ENCODE measurements at regions not wholly inside any gene's neighbourhood (a gene's known extent, or its start where the extent isn't known, plus 50 kb on each side); places are given as distances from the start of the nearest gene placed in this dataset.

GRCh38 chr13:75174481-75174880 is 307.5 kb downstream of the TBC1D4 start:
- Histone ChIP-seq H3K4me2 (ENCODE audit: low read length) (no peak overlapping the region), H3K27me3 (ENCODE audit: control insufficient read depth, low read length) (peaks cover 5% of the 10 kb centered on the region; the same call in 1 of the 2 replicates), H3K4me3 (ENCODE audit: low read length) (no peak overlapping the region), H3K9me3 (ENCODE audit: control insufficient read depth, insufficient read depth, low read length) (no peaks in the 10 kb centered on the region; the same call in 1 of the 2 replicates), H4K20me1 (ENCODE audit: control insufficient read depth, insufficient read depth, low read depth, low read length) (no peaks in the 10 kb centered on the region), H3K9me2 (replicated peaks; ENCODE audit: control insufficient read depth, low read length) (no peaks in the 10 kb centered on the region), H3K4me1 (ENCODE audit: control insufficient read depth, low read length) (no peaks in the 10 kb centered on the region), H3K79me2 (ENCODE audit: control insufficient read depth, low read length) (no peaks in the 10 kb centered on the region), H3K36me3 (ENCODE audit: control insufficient read depth, low read length) (no peaks in the 10 kb centered on the region), H3F3A (ENCODE audit: control insufficient read depth, insufficient read depth) (no peaks in the 10 kb centered on the region), H3K27ac (ENCODE audit: low read depth, low read length) (no peak overlapping the region)
- TF ChIP-seq EZH2phosphoT487 (IDR thresholded peaks at IDR 0.05; ENCODE audit: borderline replicate concordance, low read length) = no peak
- no peak for TF ChIP-seq CTCF (IDR thresholded peaks at IDR 0.05; ENCODE audit: low read depth, low read length, poor library complexity, severe bottlenecking)

GRCh38 chr13:75173457-75174356 is 308.3 kb downstream of the TBC1D4 start:
- no peaks in the 10 kb centered on the region for H3F3A ChIP-seq (ENCODE audit: control insufficient read depth, insufficient read depth)
- H3K4me2 ChIP-seq (ENCODE audit: low read length) = no peak overlapping the region
- H3K27ac ChIP-seq (ENCODE audit: low read depth, low read length) = no peak overlapping the region
- H3K27me3 ChIP-seq (ENCODE audit: control insufficient read depth, low read length) = peaks cover 5% of the 10 kb centered on the region; the same call in 1 of the 2 replicates
- H3K9me2 ChIP-seq (replicated peaks; ENCODE audit: control insufficient read depth, low read length) = no peaks in the 10 kb centered on the region
- TF ChIP-seq CTCF (IDR thresholded peaks at IDR 0.05; ENCODE audit: low read depth, low read length, poor library complexity, severe bottlenecking) = no peak
- no peak for TF ChIP-seq EZH2phosphoT487 (IDR thresholded peaks at IDR 0.05; ENCODE audit: borderline replicate concordance, low read length)
- H3K9me3 ChIP-seq (ENCODE audit: control insufficient read depth, insufficient read depth, low read length) = no peaks in the 10 kb centered on the region; the same call in 1 of the 2 replicates
- H3K4me1 ChIP-seq (ENCODE audit: control insufficient read depth, low read length) = no peaks in the 10 kb centered on the region
- no peak overlapping the region for H3K4me3 ChIP-seq (ENCODE audit: low read length)
- H4K20me1 ChIP-seq (ENCODE audit: control insufficient read depth, insufficient read depth, low read depth, low read length) = no peaks in the 10 kb centered on the region
- H3K36me3 ChIP-seq (ENCODE audit: control insufficient read depth, low read length) = no peaks in the 10 kb centered on the region
- no peaks in the 10 kb centered on the region for H3K79me2 ChIP-seq (ENCODE audit: control insufficient read depth, low read length)

DNA sequence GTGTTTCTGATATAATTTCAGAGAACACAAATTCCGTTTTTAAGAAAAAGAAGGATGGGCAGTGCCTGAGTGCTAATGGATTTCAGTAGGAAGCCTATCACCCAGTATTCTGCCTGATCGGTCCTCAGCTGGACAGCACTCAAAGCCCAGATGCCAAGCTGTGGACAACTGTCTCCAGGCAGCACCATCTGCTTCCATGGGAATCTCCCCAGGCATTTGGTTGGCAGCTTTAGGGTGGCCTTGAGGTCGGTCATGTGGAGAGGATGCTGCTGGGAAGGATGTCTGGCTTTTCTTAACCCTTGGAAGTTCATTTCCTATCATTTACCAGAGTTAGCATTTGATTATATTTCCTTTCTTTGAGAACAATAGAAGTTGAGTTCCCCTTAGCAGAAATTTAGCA is 311.7 kb downstream of the TBC1D4 start:
- H3K4me3 ChIP-seq (ENCODE audit: low read length) = no peak overlapping the region
- no peak overlapping the region for H3K4me2 ChIP-seq (ENCODE audit: low read length)
- peaks cover 5% of the 10 kb centered on the region; the same call in 1 of the 2 replicates for H3K27me3 ChIP-seq (ENCODE audit: control insufficient read depth, low read length)
- H3K4me1 ChIP-seq (ENCODE audit: control insufficient read depth, low read length) = no peaks in the 10 kb centered on the region
- no peaks in the 10 kb centered on the region for H3K36me3 ChIP-seq (ENCODE audit: control insufficient read depth, low read length)
- no peaks in the 10 kb centered on the region for H3K9me3 ChIP-seq (ENCODE audit: control insufficient read depth, insufficient read depth, low read length)
- no peaks in the 10 kb centered on the region for H3F3A ChIP-seq (ENCODE audit: control insufficient read depth, insufficient read depth)
- no peak for TF ChIP-seq CTCF (IDR thresholded peaks at IDR 0.05; ENCODE audit: low read depth, low read length, poor library complexity, severe bottlenecking)
- no peak for TF ChIP-seq EZH2phosphoT487 (IDR thresholded peaks at IDR 0.05; ENCODE audit: borderline replicate concordance, low read length)
- no peak overlapping the region for H3K27ac ChIP-seq (ENCODE audit: low read depth, low read length)
- no peaks in the 10 kb centered on the region for H3K9me2 ChIP-seq (replicated peaks; ENCODE audit: control insufficient read depth, low read length)
- H3K79me2 ChIP-seq (ENCODE audit: control insufficient read depth, low read length) = no peaks in the 10 kb centered on the region
- no peaks in the 10 kb centered on the region for H4K20me1 ChIP-seq (ENCODE audit: control insufficient read depth, insufficient read depth, low read depth, low read length)
